ENCODE measurements at regions not wholly inside any gene's neighbourhood (a gene's known extent, or its start where the extent isn't known, plus 50 kb on each side); places are given as distances from the start of the nearest gene placed in this dataset.

DNA sequence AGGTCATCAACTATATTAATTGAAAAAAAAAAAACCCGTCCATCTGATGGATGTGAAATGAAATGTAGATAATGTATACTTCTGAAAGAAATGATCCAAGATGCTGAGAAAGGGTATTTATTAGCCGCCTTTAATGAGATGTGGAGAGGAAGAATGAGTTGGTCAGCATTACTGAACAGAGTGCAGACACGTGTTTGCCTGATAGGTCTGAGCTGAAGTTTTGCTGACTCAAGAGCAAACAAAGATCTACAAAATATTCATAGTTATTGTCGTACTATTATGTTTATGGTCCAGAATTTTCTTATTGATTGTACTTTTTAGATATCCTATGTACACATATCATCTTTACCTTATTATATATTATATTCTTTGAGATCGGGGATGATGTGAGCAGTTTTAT is 235.3 kb downstream of the RDH14 start (continued):
- TF ChIP-seq MEF2B (IDR thresholded peaks at IDR 0.05; ENCODE audit: partially characterized antibody, poor library complexity, severe bottlenecking) (no peak), CHD4 (IDR thresholded peaks at IDR 0.05) (no peak), BHLHE40 (IDR thresholded peaks at IDR 0.05; ENCODE audit: borderline replicate concordance in 1 of 2, low read depth in 2 of 2, low read length in 1 of 2) (no peak), ZNF622 (IDR thresholded peaks at IDR 0.05) (no peak), ASH2L (IDR thresholded peaks at IDR 0.05; ENCODE audit: borderline replicate concordance, low read depth) (no peak)

DNA sequence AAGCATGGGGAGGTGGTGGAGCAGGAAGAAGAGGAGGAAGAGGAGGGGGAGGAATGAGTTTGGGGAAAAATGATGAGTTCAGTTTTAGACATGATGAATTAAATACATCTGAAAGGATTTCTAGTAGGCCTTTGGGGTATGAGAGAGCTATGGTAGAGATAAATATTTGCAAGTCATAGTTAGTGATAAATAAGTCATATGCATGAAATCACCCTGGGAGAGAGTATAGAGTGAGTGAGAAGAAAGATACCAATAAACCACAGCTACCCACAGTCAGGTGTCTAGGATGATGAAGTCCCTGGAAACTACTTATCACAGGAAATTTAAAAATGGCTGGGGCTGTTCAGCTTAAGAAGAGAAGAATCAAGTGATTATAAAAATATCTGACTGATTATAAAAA is 240.5 kb downstream of the RDH14 start:
- Histone ChIP-seq H3K4me1 (ENCODE audit: control insufficient read depth, insufficient read depth, low read length) (no peaks in the 10 kb centered on the region), H3K79me2 (ENCODE audit: control insufficient read depth, insufficient read depth, low read length) (no peaks in the 10 kb centered on the region), H4K20me1 (ENCODE audit: control insufficient read depth, insufficient read depth) (no peaks in the 10 kb centered on the region), H3K36me3 (ENCODE audit: control insufficient read depth in 2 of 2, insufficient read depth in 2 of 2, low read length in 1 of 2) (no peaks in the 10 kb centered on the region), H3K27ac (ENCODE audit: control insufficient read depth, insufficient read depth) (no peak overlapping the region), H3K4me3 (no peak overlapping the region), H3K4me2 (ENCODE audit: control insufficient read depth, insufficient read depth) (no peak overlapping the region), H2AFZ (ENCODE audit: control insufficient read depth, low read depth, low read length) (no peak overlapping the region), H3K9me3 (replicated peaks; ENCODE audit: control insufficient read depth, insufficient read depth, low read length) (no peaks in the 10 kb centered on the region), H3K27me3 (replicated peaks in 1 of 2; ENCODE audit: control insufficient read depth in 2 of 2, insufficient read depth in 2 of 2, low read length in 1 of 2) (no peaks in the 10 kb centered on the region), H3K9ac (ENCODE audit: control insufficient read depth, insufficient read depth, low read length) (no peak overlapping the region)
- FAIRE-seq = no peak
- SMC1A ChIA-PET (ENCODE audit: uncharacterized antibody, unreplicated experiment) = no interaction called here
- BruUV-seq (replicated peaks) = no TSS peak
- intact Hi-C loops (cut with micrococcal nuclease; ENCODE audit: unreplicated experiment) (no loop called here), in situ Hi-C loops (cut with MboI) (no loop called here)
- RAD21 ChIA-PET (ENCODE audit: unreplicated experiment) = no interaction called here
- POLR2A ChIA-PET = no interaction called here
- no peak for ATAC-seq
- TF ChIP-seq, protein P1, sequence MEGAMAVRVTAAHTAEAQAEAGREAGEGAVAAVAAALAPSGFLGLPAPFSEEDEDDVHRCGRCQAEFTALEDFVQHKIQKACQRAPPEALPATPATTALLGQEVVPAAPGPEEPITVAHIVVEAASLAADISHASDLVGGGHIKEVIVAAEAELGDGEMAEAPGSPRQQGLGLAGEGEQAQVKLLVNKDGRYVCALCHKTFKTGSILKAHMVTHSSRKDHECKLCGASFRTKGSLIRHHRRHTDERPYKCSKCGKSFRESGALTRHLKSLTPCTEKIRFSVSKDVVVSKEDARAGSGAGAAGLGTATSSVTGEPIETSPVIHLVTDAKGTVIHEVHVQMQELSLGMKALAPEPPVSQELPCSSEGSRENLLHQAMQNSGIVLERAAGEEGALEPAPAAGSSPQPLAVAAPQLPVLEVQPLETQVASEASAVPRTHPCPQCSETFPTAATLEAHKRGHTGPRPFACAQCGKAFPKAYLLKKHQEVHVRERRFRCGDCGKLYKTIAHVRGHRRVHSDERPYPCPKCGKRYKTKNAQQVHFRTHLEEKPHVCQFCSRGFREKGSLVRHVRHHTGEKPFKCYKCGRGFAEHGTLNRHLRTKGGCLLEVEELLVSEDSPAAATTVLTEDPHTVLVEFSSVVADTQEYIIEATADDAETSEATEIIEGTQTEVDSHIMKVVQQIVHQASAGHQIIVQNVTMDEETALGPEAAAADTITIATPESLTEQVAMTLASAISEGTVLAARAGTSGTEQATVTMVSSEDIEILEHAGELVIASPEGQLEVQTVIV (IDR thresholded peaks at IDR 0.05; ENCODE audit: borderline replicate concordance, partially characterized antibody) = no peak
- TF ChIP-seq POLR2A (IDR thresholded peaks at IDR 0.05; ENCODE audit: low read depth, low read length) (no peak), HDGF (IDR thresholded peaks at IDR 0.05) (no peak), CREB1 (IDR thresholded peaks at IDR 0.05; ENCODE audit: low read depth) (no peak), SP1 (IDR thresholded peaks at IDR 0.05; ENCODE audit: low read depth, low read length) (no peak)
- CTCF ChIA-PET = interaction anchor here (0.7 kb wide), 1 partner anchor 56 kb away, joined by 3 read pairs; no protein-coding TSS in a partner anchor
- DNase-seq (ENCODE audit: low read depth, low spot score) = no peak
